MM.1S (cell line): ENCODE measurements at regions not wholly inside any gene's neighbourhood (a gene's known extent, or its start where the extent isn't known, plus 50 kb on each side); places are given as distances from the start of the nearest gene placed in this dataset.

Experiments
- EZH2 ChIP-seq: fragments of 300-600 bp; sonication (generic); optimal IDR thresholded peaks from 2 replicates; pipeline ENCODE3; 2017; ENCODE audit warnings: low read depth, mild to moderate bottlenecking, antibody characterized with exemption, low read length, mixed read lengths
- EZH2phosphoT487 ChIP-seq: fragments of 300-600 bp; sonication (generic); IDR thresholded peaks from 2 replicates; pipeline ENCODE4 v1.6.1; 2018; ENCODE audit warnings: antibody characterized with exemption, low read length
- TF ChIP-seq, protein P1 (sequence below): fragments of 300-600 bp; sonication (generic); IDR thresholded peaks from 2 replicates; pipeline ENCODE4 v1.5.1; 2016; ENCODE audit warnings: antibody characterized with exemption, low read length, mixed read lengths

DNA sequence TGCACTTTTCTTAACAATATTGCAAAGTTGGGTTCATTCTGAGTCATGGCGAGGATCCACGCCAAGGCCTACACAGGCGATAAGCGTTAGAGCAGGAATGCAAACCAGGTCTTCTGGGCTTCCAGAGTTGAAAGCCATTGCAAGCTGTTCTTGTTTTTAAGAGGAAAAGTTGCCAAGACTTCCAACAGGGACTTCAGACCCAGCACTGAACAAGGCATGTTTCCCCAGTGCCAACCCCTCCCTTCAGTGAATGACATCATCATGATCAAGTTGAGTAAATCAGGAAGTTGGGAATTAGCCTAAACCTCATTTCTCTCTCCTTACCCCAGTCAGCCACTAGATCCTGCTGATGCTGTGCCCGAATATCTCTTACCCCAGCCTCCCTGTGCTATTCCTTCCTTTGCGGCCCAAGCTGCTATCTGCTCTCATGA is 355.1 kb downstream of the HS3ST1 start:
- TF ChIP-seq, protein P1, sequence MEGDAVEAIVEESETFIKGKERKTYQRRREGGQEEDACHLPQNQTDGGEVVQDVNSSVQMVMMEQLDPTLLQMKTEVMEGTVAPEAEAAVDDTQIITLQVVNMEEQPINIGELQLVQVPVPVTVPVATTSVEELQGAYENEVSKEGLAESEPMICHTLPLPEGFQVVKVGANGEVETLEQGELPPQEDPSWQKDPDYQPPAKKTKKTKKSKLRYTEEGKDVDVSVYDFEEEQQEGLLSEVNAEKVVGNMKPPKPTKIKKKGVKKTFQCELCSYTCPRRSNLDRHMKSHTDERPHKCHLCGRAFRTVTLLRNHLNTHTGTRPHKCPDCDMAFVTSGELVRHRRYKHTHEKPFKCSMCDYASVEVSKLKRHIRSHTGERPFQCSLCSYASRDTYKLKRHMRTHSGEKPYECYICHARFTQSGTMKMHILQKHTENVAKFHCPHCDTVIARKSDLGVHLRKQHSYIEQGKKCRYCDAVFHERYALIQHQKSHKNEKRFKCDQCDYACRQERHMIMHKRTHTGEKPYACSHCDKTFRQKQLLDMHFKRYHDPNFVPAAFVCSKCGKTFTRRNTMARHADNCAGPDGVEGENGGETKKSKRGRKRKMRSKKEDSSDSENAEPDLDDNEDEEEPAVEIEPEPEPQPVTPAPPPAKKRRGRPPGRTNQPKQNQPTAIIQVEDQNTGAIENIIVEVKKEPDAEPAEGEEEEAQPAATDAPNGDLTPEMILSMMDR: no peak
- no peak for TF ChIP-seq EZH2
- no peak for TF ChIP-seq EZH2phosphoT487
